ENCODE measurements at regions not wholly inside any gene's neighbourhood (a gene's known extent, or its start where the extent isn't known, plus 50 kb on each side); places are given as distances from the start of the nearest gene placed in this dataset.
"Not testable (repeated sequence)": the region's sequence is repeated elsewhere in the genome, so short reads cannot be mapped to it uniquely, and the experiment has no call there.

DNA sequence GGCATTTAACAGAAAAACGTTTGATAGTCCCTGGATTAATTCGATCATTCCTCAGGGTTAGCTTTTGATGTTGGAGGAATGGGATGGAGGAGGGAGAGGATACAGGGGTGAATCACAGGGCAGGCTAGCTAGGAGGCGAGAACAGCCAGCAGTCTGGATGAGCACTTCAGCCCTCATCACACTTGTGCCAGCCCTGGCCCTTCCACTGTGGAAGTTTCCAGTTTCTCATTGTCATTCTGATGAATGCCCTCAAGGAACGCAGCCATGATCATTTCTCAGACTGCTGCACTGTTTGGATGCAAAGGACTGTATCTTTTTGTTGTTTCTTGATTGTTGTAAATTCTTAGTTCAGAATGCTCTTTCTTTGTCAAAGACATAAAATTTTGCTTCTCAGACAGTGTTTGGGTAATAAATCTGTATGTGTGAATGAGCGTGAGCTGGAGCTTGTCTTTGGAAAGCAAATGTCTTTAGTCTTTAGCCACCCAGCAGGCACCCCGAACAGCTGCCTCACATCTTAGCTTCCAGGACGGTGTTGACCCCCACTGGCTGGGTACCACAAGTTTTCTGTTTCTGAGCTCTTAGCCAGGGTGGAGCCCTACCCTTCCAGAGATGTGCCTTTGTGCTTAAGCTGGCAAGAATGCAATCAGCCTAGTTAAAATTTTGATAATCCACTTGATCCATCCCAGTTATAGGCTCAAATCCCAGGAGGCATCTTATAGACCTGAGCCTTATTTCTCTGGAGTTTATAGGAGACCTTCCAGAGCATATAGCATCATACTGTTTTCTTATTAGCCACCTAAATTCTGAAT lies 121.1 kb downstream of the PDCD6IP start:
- DNase-seq (ENCODE audit: low spot score), result no peak

DNA sequence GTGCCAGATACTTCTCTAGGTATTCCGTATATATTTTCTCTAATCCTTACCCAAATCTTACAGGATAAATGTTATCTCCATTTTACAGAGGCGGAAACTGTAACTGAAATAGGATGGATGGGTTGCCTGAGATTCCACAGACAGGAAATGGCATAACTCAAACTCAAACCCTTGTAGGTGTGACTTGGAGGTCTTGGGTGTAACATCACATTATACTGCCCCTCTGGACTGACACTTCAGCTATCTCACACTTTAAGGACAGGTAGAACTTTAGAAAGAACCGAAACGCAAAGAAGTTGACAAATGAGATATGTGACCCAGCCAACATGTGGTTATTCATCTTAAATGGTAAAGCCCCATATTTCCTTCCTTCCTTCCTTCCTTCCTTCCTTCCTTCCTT lies 122.1 kb downstream of the PDCD6IP start:
- no peak for DNase-seq (ENCODE audit: low spot score)

DNA sequence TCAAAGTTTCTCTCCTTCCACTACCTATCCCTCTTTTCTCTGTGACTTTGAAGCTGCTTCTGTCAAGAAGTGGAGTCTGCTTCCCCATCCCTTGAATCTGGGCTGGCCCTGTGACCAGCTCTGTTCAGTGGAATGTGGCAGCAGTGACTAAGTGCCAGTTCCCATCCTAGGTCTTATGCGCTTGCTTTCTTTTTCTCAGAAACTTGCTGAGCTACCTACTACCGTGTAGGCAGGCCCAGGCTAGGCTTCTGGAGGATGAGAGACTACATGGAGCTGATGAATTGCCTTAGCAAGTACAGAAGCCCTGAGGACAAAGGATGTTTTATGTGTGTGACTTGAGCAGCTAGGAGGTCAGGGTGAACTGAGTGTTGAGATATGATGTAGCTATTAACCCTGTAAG lies 123.2 kb downstream of the PDCD6IP start:
- DNase-seq (ENCODE audit: low spot score), result no peak

DNA sequence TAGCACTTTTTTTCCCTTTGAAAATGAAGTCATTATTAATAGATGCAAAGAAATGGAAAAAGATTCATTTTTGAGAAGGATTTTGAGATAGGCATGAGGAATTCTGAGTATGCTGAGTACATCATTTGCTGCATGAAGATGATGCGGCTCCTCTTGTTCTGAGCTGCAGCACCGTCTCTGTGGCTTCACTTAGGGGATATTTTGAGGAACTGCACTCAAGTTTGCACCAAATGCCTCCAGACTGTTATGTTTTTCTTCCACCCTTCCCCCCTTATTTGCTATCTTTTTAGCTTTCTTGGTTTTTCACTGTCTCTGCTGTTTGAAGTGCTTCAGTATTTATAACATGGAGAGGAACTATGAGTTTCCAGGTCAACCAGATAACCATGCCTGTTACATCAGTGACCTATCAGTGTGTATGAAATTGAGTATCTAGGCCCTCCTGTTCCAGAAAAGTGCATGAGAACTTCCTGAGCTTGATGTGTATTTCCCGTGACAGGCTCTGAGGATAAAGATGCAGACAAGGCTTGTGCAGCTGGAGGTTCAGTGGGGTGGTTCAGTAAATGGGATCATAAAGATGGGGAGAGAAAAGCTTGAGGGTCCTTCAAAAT lies 128.7 kb downstream of the PDCD6IP start:
- DNase-seq (ENCODE audit: low spot score), result no peak

DNA sequence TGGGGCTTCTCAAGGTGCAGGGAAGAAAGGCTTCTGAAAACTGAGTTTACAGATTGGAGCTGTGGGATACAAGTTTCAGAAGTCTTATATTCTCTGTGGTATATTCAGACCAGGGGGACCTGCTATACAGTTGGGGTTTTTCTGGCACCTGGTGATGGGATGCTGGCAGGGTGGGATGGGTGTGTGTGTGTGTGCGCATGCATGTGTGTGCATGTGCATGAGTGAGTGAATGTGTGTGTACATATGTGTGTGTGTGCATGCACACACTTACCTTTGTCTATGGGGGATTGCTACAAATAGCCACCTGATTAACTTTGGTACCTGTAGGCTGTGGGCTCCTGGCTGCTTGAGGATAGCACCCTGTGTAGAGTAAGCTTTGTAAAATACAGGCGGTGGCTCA lies 131.4 kb downstream of the PDCD6IP start:
- no peak for DNase-seq (ENCODE audit: low spot score)

DNA sequence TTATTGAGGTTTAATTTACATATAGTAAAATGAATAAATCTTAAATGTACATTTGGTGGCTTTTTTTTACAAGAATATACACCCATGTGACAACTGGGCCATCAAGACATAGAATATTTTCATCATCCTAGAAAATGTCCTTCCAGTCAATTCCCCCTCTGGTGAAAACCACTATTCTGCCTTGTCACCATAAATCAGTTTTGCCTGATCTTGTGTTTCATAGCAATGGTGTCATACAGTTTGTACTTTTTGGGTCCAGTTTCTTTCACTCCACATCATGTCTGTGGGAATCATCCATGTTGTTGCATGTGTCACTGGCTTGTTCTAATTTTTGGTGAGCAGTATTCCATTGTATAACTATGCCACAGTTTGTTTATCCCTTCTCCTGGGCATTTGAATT lies 133.1 kb downstream of the PDCD6IP start:
- no peak for DNase-seq (ENCODE audit: low spot score)

DNA sequence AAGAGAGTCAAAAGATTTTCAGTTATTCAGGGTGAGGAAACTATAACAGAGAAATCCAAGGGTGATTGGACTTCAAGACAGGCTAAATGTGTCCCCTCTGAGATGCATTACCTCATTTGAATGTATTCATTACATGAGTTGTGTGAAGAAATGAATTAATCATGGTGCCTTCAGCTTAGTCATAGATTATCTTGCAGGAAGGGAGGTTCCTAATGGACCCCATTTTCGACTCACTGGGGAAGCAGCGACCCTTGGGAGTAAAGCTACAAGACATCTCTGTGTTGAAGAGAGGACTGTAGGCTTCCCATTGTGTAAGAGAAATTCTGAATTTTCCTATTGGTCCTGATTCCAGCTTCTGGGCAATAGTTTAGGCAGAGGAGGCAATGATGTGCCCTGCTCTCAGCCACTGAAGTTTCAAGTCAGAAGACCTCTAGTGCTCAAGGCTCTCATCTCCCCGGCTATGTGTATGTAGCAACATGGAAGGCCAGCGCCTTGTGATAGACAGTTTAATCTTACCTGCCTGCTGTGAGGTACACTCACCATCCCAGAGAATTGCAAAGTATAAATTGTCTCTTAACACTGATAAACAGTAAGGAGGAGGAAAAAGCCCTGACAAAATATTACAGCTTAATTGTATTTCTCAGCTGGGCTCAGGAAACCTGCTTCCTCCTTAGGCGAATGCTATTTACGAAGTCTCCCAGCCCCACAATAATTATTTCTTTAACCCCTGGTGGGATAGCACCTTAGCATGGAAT lies 133.8 kb downstream of the PDCD6IP start:
- no peak for DNase-seq (ENCODE audit: low spot score)

DNA sequence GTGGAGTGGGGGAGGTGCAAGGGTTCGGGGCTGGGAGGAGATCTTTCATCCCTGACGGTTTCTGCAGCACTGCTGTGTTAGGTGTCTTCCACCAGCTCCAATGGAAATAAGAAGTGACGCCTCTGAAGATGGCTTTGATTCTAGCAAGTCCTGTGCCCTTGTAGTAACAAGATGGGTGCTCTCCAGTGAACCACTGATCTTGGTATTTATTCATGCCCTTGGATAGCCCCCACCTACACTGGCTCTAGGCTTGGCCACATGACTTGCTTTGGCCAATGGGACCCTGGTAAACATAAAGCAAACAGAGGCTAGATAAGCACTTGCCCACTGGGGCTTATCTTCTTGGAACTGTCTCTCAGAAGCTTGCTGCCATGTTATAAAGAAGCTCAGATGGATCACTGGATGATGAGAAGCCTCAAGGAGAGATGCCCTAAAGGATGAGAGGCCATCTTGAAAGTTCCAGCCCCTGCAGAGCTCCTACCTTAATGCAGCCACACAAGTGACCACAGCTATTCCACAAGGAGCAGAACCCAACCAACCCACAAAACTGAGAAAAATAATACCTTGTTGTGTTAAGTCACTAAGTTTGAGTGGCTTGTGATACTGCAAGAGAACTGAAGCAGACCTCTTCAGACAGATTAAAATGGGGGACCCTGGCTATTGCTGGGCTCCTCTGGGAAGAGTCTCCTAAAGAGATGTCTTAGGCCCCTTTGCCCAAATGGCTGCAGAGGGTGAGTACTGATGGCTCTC lies 137.9 kb downstream of the PDCD6IP start:
- DNase-seq (ENCODE audit: low spot score), result no peak

DNA sequence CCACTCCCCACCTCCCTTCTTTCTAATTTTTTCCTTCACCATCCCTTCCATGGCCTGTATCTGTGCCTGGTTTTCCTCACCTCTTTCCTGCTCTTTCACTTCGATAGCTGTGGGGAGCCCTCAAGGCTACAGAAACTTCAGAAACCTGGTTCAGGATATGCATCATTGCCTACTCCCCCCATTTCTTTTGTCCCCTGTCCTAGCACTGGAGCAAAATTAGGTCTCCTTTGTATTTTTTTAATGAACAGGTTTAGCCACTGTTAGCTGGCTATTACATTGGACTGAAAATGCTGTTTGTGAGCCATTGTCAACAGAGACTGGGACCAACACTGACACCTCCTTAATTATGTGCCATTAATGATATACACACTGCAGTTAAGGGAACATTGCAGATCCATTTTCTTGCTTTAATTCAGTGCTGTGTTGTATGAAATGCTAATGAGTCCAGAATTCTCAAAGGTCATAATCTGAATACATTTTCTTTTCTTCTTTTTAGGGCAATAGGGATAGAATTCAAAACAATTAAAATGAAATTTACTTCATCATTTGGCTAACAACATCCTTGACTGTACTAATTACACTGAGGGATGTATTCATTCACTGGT lies 138.6 kb downstream of the PDCD6IP start:
- no peak for DNase-seq (ENCODE audit: low spot score)

DNA sequence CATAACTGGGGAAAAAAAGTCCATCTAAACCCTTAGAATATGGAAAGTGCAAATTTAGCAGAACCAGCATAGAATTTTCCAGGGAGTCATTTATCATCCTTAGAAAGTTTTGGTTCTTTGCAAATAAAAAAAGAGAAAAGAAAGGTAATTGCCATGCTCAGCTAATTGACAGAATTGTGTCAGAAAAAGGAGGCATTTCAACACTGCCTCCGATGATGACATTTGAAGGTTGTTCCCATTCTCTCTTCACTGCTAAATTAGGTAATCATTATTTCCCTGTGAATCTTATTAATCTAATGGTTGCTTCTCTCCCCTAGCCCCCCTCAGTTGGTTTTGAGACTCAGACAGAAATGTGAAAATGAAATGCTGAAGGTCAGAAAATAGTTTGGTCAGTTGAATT lies 139.2 kb downstream of the PDCD6IP start:
- no peak for DNase-seq (ENCODE audit: low spot score)

DNA sequence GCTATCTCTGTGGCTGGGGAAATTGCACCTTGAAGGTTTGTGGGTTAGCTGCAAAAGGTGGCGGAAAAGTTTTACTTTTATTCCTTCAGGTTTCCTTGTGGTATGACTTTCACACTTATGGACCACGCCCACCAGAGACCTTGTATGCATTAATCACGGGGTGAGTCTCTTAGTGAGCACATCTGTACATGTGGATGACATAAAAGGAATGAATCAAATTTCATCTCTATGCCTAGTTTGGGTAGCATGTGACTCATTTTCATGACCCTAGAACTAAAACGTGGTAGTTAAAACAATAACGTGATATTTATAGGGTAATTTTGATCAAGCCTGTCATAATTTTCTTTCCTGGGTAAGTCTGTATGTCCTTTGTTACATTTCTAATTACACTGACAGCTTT lies 141.7 kb downstream of the PDCD6IP start:
- no peak for DNase-seq (ENCODE audit: low spot score)

DNA sequence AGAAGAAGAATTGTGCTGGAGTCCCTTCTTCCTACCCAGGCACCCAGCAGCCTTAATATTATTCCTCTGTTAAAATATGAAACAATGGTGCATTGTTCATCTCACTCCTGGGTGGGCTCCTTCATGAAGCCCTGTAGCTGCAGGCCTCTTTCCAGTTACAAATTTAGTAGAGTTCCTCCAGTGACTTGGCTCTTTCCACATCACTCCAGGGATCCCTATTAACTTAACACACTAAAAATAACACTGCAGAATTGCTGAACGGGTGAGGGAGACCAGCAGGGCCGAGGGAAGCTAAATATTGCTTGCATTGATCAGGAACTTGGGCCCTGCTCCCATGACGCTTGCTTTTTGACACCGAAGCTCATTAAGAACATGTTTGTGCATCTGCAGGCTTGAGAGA lies 142.3 kb downstream of the PDCD6IP start:
- DNase-seq (ENCODE audit: low spot score), result no peak

DNA sequence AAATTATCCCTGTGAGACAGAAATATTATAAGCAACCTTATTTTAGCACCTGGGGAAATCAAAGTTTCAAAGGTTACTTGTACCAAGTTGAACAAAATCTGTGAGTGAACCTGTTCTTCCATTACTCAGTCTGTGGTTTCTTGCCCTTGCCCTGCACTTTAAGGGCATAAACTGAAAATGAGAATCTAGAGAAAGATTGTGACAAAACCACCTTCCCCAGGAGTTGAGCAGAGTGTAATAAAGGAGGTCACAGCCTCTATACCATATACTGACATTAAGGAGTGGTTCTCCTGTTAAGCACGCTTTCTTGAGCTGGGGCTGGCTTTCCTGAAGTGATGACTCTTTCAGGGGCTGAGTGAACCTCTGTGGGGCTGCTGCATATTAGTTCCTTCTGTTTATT lies 143.4 kb downstream of the PDCD6IP start:
- DNase-seq (ENCODE audit: low spot score), result no peak

DNA sequence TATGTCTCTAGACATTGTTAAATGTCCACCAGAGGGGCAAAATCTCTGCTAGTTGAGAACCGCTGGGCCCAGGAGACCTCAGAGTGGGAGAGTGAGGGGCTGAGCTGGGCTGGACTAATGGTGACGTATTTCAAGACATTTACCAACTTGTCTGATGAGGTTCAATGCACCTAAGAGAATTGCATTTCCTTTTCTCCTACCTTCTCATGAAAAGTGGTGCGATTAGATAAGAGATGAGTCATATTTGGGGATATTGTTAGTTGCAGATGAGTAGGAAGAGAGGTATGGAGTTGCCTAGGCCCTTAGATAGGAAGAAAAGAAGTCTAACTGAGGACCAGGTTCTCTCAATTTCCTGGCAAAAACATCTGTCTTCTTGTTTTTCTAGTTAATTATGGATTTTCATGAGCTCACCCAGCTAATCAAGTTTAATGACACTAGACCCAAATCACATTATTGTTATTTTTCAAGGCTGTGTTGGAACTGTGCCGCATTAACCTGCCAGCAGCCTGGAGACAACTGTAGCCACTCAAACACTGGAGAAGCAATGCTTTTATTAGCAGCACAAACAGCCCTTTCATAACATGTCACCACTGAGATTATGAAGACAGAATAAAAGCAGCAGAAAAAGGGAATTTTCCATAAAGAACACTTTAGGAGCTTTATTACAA lies 144.2 kb downstream of the PDCD6IP start:
- no peak for DNase-seq (ENCODE audit: low spot score)

DNA sequence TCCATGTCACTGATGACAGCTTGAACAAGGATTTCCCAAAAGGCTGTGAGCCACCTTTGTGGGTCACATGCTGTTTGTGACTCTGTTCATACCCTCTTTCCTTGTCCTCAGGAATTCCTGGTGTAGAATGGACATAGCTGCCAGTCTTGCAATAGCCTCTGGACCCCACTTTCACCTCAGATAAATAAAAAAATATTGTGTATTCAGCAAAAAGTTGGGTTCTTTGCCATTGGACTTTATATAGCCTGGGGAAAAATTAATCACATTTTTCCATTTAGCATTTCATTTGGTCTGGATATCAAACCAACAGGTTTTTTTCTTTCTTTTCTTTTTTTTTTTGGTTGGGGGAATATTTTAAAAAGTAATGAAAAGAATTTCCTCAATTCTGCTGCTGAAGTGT lies 144.8 kb downstream of the PDCD6IP start:
- no peak for DNase-seq (ENCODE audit: low spot score)

DNA sequence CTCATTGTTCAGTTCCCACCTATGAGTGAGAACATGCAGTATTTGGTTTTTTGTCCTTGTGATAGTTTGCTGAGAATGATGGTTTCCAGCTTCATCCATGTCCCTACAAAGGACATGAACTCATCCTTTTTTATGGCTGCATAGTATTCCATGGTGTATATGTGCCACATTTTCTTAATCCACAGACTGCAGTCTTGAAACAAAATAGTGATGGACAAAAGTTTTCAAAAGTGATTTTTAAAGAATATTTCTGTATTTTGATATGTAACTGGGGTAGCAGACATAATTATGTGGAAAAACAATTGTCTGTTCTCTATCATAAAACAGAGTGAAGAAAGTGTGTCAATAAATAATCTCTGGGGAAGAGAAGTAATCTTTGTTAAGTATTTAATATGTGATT lies 148.2 kb downstream of the PDCD6IP start:
- not testable (repeated sequence) for DNase-seq (ENCODE audit: low spot score)

DNA sequence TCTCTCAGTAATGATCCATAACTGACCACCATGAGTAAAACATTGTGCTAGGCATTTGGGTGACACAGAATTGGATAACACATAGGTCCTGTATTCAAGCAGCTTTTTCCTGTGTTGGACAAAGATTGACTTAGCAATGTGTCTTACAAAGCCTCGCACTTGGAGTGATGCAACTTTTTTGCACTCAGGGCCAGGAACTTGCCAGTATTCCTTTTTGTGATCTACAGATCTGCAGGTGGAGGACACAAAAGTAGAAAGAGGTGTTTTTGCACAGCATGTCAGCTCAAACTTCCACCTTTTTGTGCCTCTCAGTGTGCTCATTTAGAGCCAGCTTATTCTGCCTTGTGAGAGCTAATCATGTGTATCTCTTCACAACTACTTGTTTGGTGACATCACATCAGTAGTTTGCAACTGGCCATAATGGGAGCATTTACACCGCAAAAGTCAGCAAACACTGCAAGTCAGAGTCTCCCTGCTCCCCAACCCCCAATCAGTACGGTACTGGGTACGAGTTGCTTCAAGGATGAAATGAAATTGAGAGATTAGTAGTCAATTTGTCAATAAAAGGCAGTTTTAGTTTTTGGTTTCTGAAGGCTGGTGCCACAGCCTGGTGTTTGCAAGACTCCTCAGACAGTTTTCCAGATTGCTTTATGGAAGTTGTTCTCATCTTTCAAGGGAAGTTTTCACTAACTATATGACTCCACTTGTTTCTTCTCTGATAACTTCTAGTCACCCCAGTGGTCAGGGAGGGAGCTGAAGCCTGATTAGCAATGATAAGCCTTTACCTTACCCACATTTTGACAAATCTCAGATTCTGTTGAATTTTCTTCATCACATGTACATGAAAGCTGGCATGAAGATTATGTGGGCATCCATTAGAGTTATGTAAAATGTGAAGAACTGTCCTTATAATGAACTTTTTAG lies 149.1 kb downstream of the PDCD6IP start:
- DNase-seq (ENCODE audit: low spot score), result no peak

DNA sequence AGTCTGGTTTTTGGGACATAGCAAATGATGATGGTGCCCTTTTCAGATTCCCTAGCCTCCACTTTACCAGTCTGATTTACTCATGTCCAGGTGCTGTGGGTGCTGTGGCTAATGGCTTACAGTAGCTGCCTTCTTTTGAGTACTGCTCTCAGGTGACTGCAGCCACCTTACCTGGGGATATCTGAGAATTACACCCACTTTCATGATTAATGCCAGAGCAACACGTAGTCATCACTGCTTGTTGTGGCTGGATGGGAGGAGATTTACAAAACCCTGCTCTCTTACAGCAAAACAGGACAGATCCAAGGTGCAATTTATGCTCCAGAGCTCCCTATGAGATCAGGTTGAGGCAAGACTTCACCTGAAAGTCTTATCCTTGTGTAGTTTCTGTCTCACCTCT lies 150.6 kb downstream of the PDCD6IP start:
- no peak for DNase-seq (ENCODE audit: low spot score)

DNA sequence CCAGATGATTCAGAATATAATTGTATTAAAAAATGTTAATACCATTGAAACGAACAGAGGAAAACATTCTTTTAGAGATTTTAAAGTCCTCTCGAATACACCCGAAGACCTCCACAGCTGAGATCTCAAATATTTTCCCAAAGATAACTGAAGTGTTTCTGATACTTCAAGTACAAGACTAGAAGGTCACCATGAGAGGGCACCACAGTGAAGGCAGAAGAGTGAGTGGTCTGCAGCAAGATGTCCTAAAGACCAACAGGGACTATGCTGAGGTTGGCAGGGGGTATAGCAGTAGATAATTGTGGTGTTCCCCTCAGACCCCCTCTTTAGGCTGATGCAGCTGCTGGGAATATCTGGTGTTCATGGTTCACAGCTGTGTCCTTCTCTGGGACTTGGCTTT lies 156.5 kb downstream of the PDCD6IP start:
- DNase-seq (ENCODE audit: low spot score), result no peak

DNA sequence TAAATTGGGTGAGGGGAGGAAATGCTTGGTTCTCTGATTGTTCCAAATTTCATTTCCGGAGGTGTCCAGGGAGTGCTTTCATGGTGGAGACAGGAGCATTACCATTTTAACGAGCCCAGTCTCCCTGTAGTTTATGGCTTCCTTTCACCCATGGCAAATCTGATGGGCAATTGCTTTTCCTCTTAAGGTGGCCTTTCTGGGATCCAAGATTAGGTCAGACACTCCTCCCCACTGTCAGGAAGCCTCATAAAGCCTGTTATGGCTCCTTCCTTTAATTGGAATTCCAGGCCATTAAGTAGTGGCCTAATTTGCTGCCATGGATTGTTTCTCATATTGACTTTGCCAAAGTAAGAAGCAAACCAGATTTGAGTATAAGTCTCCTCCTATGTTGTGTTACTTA lies 157.8 kb downstream of the PDCD6IP start:
- DNase-seq (ENCODE audit: low spot score), result no peak

All from H4 (cell line).